ENCODE measurements at regions not wholly inside any gene's neighbourhood (a gene's known extent, or its start where the extent isn't known, plus 50 kb on each side); places are given as distances from the start of the nearest gene placed in this dataset.

GRCh38 chr22:34688825-34689224, 377.1 kb upstream of the ISX start:
- Histone ChIP-seq H3K9me3 (ENCODE audit: control insufficient read depth, insufficient read depth, low read length) (no peaks in the 10 kb centered on the region), H3K4me3 (ENCODE audit: low read depth, low read length) (no peak overlapping the region), H3K27me3 (ENCODE audit: control insufficient read depth, insufficient read depth, low read length) (no peaks in the 10 kb centered on the region), H3K9ac (ENCODE audit: low read depth, low read length) (no peak overlapping the region), H3K4me1 (ENCODE audit: control insufficient read depth, insufficient read depth, low read length) (no peaks in the 10 kb centered on the region), H3K36me3 (ENCODE audit: control insufficient read depth, insufficient read depth, low read length) (no peaks in the 10 kb centered on the region)

DNA sequence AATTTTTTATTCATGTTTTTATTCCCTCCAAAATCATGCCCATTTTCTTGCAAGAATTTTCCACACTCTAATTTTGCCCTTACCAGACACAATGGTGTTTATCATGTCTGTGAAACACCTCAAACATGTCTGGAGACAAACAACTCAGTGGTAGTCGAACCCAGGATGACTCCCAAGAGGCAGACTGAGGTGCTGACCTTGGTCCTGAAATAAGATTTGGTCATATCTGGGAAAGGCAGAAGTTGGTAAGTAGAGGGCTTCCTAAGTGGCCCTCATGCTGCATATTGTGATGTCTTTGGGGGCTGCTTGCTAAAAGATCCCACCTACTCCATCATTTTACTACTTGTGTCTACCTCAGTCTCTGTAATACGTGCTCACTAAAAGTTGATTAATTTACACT, 369.4 kb upstream of the ISX start:
- Histone ChIP-seq H3K4me3 (ENCODE audit: low read depth, low read length) (no peak overlapping the region), H3K27me3 (ENCODE audit: control insufficient read depth, insufficient read depth, low read length) (peaks cover 2% of the 10 kb centered on the region), H3K36me3 (ENCODE audit: control insufficient read depth, insufficient read depth, low read length) (no peaks in the 10 kb centered on the region), H3K9me3 (ENCODE audit: control insufficient read depth, insufficient read depth, low read length) (no peaks in the 10 kb centered on the region), H3K9ac (ENCODE audit: low read depth, low read length) (no peak overlapping the region), H3K4me1 (ENCODE audit: control insufficient read depth, insufficient read depth, low read length) (no peaks in the 10 kb centered on the region)

GRCh38 chr22:34702279-34702678, 363.7 kb upstream of the ISX start:
- H3K4me1 ChIP-seq (ENCODE audit: control insufficient read depth, insufficient read depth, low read length): no peaks in the 10 kb centered on the region
- H3K9me3 ChIP-seq (ENCODE audit: control insufficient read depth, insufficient read depth, low read length): no peaks in the 10 kb centered on the region
- no peaks in the 10 kb centered on the region for H3K36me3 ChIP-seq (ENCODE audit: control insufficient read depth, insufficient read depth, low read length)
- H3K9ac ChIP-seq (ENCODE audit: low read depth, low read length): no peak overlapping the region
- no peak overlapping the region for H3K4me3 ChIP-seq (ENCODE audit: low read depth, low read length)
- peaks cover 2% of the 10 kb centered on the region for H3K27me3 ChIP-seq (ENCODE audit: control insufficient read depth, insufficient read depth, low read length)

GRCh38 chr22:34709641-34710040, 356.3 kb upstream of the ISX start:
- Histone ChIP-seq H3K9me3 (ENCODE audit: control insufficient read depth, insufficient read depth, low read length) (no peaks in the 10 kb centered on the region), H3K27me3 (ENCODE audit: control insufficient read depth, insufficient read depth, low read length) (no peaks in the 10 kb centered on the region), H3K4me1 (ENCODE audit: control insufficient read depth, insufficient read depth, low read length) (no peaks in the 10 kb centered on the region), H3K4me3 (ENCODE audit: low read depth, low read length) (no peak overlapping the region), H3K36me3 (ENCODE audit: control insufficient read depth, insufficient read depth, low read length) (no peaks in the 10 kb centered on the region), H3K9ac (ENCODE audit: low read depth, low read length) (no peak overlapping the region)

DNA sequence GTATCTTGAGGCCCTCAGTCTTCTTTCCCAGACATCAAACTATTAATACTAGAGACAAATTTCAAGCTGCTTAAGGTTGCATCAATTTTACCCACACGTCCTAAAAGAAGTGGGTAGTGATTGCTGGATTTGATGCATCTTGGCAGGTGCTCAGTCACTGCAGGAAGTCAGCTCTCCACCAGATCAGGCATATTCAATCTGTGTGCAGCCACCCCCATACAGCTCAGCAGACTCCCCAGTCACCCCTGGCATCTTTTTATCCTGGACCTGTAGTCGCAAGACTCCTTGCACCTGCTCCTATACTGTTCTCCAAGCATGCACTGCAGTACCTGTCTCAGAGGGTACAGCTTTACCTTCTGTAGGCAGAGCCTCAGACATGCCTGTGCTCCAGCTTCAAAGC, 343.1 kb upstream of the ISX start:
- Histone ChIP-seq H3K4me3 (ENCODE audit: low read depth, low read length) (no peak overlapping the region), H3K9ac (ENCODE audit: low read depth, low read length) (no peak overlapping the region), H3K9me3 (ENCODE audit: control insufficient read depth, insufficient read depth, low read length) (no peaks in the 10 kb centered on the region), H3K36me3 (ENCODE audit: control insufficient read depth, insufficient read depth, low read length) (no peaks in the 10 kb centered on the region), H3K4me1 (ENCODE audit: control insufficient read depth, insufficient read depth, low read length) (no peaks in the 10 kb centered on the region), H3K27me3 (ENCODE audit: control insufficient read depth, insufficient read depth, low read length) (no peaks in the 10 kb centered on the region)

GRCh38 chr22:34736081-34736480, 329.9 kb upstream of the ISX start:
- no peaks in the 10 kb centered on the region for H3K4me1 ChIP-seq (ENCODE audit: control insufficient read depth, insufficient read depth, low read length)

DNA sequence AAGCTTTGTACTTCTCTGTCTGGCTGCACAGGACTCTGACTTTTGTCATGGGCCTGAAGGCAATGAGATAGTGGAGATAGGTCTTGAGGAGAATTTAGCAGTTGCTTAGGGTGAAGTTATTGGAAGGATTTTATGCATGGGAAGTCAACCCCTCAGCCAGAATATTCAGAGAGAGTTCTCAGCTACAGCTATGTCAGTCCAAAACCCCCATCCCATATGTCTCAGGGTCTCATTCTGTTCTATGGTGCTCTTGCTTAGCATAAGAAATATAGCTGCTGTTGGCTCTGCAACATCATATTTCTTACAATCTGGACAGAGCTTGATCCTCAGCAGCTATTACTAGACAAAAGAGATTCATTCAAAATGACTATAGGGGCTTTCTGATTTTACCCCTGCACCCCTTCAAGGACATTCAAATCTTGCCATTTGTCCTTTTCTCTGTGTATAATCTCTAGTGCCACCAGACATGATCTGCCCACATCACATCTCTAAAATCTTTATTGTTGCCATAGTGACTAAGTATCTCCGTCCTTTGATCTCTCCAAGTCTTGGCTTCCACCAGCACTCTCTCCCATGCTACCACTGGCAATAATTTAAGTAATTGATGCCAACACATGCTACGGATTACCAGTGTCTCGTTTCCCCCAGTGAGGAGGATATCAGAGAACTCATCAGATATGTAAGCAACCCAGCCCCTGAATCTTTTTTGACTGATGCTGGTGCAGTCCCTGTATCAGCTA, 327.1 kb upstream of the ISX start:
- Histone ChIP-seq H3K36me3 (ENCODE audit: control insufficient read depth, insufficient read depth, low read length) (no peaks in the 10 kb centered on the region), H3K9me3 (ENCODE audit: control insufficient read depth, insufficient read depth, low read length) (no peaks in the 10 kb centered on the region), H3K4me3 (ENCODE audit: low read depth, low read length) (no peak overlapping the region), H3K4me1 (ENCODE audit: control insufficient read depth, insufficient read depth, low read length) (no peaks in the 10 kb centered on the region), H3K27me3 (ENCODE audit: control insufficient read depth, insufficient read depth, low read length) (no peaks in the 10 kb centered on the region), H3K9ac (ENCODE audit: low read depth, low read length) (no peak overlapping the region)

More at GRCh38 chr22:34736081-34736480, 329.9 kb upstream of the ISX start:
- H3K36me3 ChIP-seq (ENCODE audit: control insufficient read depth, insufficient read depth, low read length): no peaks in the 10 kb centered on the region
- no peak overlapping the region for H3K9ac ChIP-seq (ENCODE audit: low read depth, low read length)
- no peaks in the 10 kb centered on the region for H3K27me3 ChIP-seq (ENCODE audit: control insufficient read depth, insufficient read depth, low read length)
- no peaks in the 10 kb centered on the region for H3K9me3 ChIP-seq (ENCODE audit: control insufficient read depth, insufficient read depth, low read length)
- no peak overlapping the region for H3K4me3 ChIP-seq (ENCODE audit: low read depth, low read length)

- H3K9me3 ChIP-seq (ENCODE audit: control insufficient read depth, insufficient read depth, low read length): no peaks in the 10 kb centered on the region
- no peak overlapping the region for H3K4me3 ChIP-seq (ENCODE audit: low read depth, low read length)
- H3K4me1 ChIP-seq (ENCODE audit: control insufficient read depth, insufficient read depth, low read length): no peaks in the 10 kb centered on the region
- H3K27me3 ChIP-seq (ENCODE audit: control insufficient read depth, insufficient read depth, low read length): no peaks in the 10 kb centered on the region
- H3K36me3 ChIP-seq (ENCODE audit: control insufficient read depth, insufficient read depth, low read length): no peaks in the 10 kb centered on the region
- H3K9ac ChIP-seq (ENCODE audit: low read depth, low read length): no peak overlapping the region
Observed at GRCh38 chr22:34743110-34743751, 322.7 kb upstream of the ISX start.

DNA sequence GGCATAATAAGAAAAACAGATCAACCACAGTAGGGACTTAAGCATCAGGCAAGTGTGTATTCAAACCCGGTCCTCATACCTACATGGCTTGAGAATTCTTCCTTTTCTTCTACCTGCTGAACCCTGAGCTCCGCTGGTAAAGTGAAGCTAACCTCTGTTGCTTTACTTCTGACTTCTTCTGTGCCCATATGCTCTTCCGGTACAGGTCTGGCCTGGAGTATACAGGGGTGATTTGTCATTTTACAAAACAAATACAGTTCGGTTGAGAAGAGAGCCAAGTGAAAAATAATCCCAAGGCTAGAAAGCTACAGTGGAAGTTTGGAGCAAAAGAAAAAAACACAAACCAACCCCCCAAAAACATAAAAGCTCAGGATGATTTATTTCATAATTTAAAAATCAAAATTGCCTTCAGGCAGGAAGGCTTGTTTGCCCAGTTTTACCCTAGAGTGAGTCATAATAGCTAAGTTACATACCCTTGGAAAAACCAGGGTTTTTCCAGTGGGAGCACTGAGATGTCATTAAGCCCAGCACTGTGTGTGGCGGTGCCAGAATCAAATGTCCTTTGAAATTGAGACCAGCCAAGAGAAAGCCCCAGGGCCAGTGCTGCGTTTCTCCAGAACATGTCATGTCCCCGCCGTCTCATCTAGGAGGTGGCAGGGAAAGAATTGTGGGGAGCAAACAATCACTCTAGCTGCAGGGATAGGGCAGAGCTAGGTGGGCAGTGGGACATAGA, 305.5 kb upstream of the ISX start:
- Histone ChIP-seq H3K36me3 (ENCODE audit: control insufficient read depth, insufficient read depth, low read length) (no peaks in the 10 kb centered on the region), H3K9ac (ENCODE audit: low read depth, low read length) (no peak overlapping the region), H3K4me3 (ENCODE audit: low read depth, low read length) (no peak overlapping the region), H3K4me1 (ENCODE audit: control insufficient read depth, insufficient read depth, low read length) (no peaks in the 10 kb centered on the region), H3K27me3 (ENCODE audit: control insufficient read depth, insufficient read depth, low read length) (no peaks in the 10 kb centered on the region), H3K9me3 (ENCODE audit: control insufficient read depth, insufficient read depth, low read length) (peaks cover 3% of the 10 kb centered on the region)

DNA sequence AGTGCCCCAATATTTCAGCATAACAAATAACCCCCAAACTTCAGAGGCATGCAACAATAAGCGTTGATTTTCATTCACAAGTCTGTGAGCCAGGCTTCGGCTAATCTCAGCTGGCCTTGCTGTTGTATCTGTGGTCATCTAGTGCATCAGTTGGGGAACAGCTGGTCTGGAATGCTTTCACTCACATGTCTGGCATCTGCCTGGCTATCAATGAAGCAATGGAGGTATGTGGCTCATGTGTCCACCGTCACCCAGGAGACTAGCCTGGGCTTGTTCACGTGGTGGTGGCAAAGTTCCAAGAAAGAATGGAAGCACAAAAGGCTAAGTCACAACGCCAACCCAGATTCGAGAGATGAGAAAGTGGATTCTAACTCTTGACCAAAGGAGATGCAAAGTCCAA, 304.8 kb upstream of the ISX start:
- Histone ChIP-seq H3K36me3 (ENCODE audit: control insufficient read depth, insufficient read depth, low read length) (no peaks in the 10 kb centered on the region), H3K27me3 (ENCODE audit: control insufficient read depth, insufficient read depth, low read length) (no peaks in the 10 kb centered on the region), H3K9me3 (ENCODE audit: control insufficient read depth, insufficient read depth, low read length) (peaks cover 3% of the 10 kb centered on the region), H3K4me1 (ENCODE audit: control insufficient read depth, insufficient read depth, low read length) (no peaks in the 10 kb centered on the region), H3K9ac (ENCODE audit: low read depth, low read length) (no peak overlapping the region), H3K4me3 (ENCODE audit: low read depth, low read length) (no peak overlapping the region)

DNA sequence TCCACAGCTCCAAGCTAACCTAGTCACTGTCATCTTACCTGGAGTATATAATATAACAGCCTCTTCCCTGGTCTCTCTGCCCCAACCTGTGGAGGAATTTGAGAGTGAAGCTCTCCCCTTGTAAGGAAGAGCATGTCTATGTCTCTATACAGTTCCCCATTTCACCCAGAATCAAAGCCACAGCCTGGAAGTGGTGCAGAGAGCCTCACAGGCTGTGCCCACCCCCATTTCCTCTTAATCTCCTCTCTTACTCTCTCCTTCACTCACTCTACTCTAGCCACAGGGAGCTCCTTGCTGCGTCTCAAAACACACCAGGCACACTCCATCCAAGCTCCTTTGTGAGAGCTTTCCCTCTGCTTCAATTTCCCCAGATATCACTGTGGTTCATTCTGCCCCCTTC, 302.5 kb upstream of the ISX start:
- H3K4me1 ChIP-seq (ENCODE audit: control insufficient read depth, insufficient read depth, low read length): no peaks in the 10 kb centered on the region
- no peaks in the 10 kb centered on the region for H3K9me3 ChIP-seq (ENCODE audit: control insufficient read depth, insufficient read depth, low read length)
- H3K4me3 ChIP-seq (ENCODE audit: low read depth, low read length): no peak overlapping the region
- no peaks in the 10 kb centered on the region for H3K27me3 ChIP-seq (ENCODE audit: control insufficient read depth, insufficient read depth, low read length)
- no peak overlapping the region for H3K9ac ChIP-seq (ENCODE audit: low read depth, low read length)
- H3K36me3 ChIP-seq (ENCODE audit: control insufficient read depth, insufficient read depth, low read length): no peaks in the 10 kb centered on the region

DNA sequence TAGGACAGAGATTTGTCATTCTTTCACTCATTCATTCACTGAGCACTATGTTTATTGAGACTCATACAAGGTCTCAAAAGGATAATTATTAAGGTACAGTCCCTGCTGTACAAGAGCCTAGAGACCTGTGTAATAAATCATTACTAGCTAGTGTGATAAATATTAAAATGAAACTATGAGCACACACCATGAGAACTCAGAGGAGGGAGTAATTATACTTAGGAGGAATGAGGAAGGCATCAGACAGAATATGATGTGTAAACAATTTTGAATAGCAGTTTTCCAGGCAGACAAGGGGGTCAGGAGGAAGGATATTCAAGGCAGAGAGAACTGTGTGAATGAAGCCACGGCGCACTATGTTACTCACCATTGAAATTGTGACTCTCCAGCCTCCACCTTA, 300.8 kb upstream of the ISX start:
- no peaks in the 10 kb centered on the region for H3K27me3 ChIP-seq (ENCODE audit: control insufficient read depth, insufficient read depth, low read length)
- H3K9me3 ChIP-seq (ENCODE audit: control insufficient read depth, insufficient read depth, low read length): no peaks in the 10 kb centered on the region
- H3K4me3 ChIP-seq (ENCODE audit: low read depth, low read length): no peak overlapping the region
- no peaks in the 10 kb centered on the region for H3K36me3 ChIP-seq (ENCODE audit: control insufficient read depth, insufficient read depth, low read length)
- peaks cover 6% of the 10 kb centered on the region for H3K4me1 ChIP-seq (ENCODE audit: control insufficient read depth, insufficient read depth, low read length)
- no peak overlapping the region for H3K9ac ChIP-seq (ENCODE audit: low read depth, low read length)
